ENCODE measurements at regions not wholly inside any gene's neighbourhood (a gene's known extent, or its start where the extent isn't known, plus 50 kb on each side); places are given as distances from the start of the nearest gene placed in this dataset.

DNA sequence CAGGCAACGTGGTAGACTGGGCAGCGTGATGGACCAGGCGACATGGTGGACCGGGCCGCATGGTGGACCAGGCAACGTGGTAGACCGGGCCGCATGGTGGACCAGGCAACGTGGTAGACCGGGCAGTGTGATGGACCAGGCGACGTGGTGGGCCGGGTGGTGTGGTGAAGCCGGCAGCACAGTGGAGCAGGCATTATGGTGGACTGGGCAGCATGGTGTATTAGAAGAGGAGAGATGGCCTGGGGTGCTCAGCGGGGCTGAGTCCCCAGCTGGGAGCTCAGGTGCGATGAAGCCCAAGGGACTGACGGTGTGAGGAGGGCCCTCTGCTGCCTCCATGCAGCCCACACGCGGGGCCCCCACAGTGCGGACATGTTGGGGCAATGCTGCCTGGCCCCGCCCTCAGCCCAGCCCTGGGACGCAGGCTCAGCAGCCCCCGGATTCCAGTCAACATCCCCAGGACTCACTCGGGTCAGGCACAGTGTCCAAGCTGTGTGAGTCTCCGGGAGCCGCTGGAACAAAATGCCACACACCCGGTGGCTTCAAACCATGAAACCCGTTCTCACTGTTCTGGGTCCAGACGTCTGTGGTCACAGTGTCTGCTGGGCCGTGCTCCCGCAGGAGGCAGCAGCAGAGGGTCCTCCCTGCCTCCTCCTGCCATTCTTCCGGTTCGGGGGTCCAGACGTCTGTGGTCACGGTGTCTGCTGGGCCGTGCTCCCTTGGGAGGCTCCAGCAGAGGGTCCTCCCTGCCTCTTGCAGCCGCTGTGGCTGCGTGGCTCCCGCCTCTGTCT, 1084.9 kb downstream of the BRD1 start:
- DNase-seq, result no peak

DNA sequence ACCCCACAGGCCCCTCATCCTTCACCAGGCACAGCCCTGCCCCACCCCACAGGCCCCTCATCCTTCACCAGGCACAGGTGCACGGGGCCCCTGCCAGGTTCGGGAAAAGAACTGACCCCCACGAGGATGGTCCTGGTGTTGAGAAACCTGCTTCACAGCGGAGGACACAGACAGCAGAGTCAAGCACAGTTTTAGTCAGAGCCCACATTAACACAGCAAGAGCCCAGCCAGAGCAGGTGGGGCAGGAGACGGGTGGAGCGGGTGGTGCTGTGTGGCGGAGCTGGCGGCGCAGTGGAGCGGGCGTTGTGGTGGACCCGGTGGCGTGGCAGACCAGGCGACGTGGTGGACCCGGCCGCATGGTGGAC, 1085.5 kb downstream of the BRD1 start:
- DNase-seq, result no peak

DNA sequence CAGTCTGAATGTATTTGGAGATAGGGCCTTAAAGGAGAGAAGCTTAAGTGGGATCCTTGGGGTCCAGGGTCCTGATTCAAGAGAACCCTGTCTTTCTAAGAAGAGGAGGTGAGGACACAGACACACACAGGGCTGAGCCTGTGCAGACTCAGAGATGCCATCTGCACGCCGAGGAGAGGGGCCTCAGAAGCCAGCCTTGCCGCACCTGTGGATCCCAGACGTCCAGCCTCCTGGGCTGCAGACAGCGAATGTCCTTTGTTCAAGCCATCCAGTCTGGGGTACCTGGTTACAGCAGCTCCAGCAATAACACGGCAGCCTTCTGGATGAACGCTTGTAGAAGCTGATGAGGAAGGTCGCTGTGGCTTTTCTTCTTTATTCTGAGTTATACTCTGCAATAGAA, 1086.1 kb downstream of the BRD1 start:
- no peak for DNase-seq

DNA sequence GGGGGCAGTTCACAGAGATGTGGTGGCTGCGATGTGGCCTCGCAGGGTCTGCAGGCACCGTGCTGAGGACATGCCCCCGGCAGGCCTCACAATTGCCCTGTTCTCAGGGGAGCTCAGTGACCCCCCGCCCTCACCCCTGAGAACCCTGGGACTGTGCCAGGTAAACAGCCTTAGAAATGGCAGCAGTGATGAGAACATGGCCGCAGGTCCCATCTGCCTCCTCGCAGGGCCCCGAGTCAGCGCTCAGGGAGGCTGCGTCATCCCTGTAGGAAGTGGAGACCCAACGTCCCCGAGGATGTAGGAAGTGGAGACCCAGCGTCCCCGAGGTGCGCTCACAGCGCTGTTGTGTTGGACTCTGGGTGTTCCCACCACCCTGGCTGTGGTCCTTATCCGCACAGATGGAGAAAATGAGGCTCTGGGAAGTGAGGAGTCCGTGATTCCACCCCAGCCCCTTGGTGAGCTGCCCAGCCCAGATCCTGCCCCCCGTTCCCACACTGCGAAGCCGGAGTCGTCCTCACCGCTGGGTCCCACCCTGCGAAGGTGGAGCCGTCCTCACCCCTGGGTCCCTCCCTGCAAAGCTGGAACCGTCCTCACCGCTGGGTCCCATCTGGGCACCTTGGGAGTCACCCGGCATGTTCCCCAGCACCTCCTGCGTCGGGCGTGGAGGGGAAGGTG, 1086.8 kb downstream of the BRD1 start:
- no peak for DNase-seq

DNA sequence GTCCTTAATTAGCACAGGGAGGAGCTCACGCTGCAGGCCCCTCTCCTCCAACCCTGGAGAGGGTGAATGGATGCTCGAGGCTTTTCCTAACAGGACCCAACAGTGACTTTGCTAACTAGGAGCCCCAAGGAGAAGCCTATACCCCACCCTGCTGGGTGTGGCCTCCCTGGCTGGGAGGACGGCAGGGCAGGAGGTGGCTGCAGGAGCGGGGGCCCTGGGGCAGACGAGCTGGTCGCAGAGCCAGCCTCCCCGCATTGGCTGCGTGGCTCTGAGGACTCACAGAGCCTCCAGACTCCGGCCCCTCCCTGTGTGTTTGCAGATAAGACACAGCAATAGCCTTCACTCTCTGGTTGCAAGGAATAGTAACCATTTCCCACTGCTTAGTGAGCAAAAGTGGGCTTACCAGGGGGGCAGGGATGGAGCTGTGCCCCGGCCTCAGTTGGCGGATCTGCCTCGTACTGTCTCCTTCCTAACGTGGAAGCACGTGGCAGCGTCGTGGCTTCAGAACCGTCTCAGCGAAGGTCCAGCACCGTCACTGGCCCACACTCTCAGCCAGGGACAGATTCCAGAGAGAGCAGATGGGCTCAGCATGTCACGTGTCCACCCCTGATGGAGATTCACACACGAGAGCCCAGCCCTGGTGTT, 1087.5 kb downstream of the BRD1 start:
- no peak for DNase-seq

DNA sequence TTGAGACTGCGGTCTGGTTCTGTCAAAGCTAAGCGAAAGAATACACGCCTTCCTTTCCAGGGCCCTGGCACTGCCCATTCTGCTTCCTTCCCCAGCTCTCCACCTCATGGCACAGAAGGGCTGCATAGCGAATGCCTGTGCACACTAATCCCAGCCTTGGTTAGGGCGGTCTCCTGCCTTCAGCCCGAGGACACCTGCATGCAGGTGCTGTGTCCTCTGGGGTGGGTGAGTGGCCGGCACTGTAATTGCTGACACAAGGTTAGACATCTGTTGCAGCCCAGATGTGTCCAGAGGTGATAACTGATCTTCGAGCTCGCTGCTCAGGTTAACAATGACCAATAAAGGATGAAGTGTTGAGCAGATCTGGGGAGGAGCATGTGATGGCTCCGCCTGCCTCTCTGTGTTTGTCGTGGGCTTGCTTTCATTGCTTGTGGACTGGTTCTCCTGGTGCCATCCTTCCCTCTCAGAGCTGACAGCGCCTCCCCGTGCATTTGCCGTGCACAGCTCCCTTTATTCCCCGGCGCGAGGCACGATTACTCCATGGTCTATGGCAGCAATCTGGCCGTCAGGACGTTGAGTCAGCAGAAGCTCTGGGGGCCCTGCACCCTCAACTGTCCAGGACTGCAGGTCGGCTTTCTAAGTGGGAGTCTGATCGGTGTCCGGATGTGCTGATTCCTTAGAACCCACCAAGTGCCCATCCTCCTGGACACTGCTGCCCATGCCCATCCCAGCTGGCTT, 1088.2 kb downstream of the BRD1 start:
- DNase-seq, result no peak

DNA sequence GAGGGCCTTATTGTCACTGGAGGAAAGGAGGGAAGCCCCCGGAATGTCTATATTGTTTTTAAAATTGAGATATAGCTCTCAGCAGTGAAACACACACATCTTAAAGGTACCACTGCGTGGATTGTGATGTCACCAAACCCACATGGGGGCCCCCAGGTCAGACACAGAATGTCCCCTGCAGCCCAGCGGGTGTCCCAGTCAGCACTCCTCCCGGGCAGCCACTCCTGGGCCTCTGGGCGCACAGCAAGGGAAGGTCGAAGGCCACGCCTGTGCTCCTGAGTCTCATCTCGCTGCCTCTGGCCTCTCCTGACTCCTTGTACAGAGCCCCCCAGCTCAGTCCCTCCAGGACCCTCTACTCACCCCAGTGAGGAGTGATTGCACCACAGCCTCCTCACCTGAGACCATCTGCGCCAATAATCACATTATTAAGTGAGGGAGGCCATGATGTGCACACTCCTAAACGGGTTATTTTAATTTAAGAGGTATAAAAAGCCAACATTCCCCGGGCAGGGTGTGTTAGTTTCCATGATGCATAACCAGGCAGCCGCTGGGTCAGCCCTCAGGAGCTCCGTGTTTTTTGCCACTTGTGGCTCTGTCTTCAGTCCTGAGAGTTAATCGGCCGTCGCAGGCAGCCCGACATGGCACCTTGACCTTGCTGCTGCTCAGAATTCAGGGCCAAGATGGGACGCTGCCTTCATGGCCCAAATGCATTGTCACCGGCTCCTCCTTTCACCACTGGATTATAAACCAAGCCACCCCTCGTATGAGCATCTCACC, 1089.3 kb downstream of the BRD1 start:
- no peak for DNase-seq

DNA sequence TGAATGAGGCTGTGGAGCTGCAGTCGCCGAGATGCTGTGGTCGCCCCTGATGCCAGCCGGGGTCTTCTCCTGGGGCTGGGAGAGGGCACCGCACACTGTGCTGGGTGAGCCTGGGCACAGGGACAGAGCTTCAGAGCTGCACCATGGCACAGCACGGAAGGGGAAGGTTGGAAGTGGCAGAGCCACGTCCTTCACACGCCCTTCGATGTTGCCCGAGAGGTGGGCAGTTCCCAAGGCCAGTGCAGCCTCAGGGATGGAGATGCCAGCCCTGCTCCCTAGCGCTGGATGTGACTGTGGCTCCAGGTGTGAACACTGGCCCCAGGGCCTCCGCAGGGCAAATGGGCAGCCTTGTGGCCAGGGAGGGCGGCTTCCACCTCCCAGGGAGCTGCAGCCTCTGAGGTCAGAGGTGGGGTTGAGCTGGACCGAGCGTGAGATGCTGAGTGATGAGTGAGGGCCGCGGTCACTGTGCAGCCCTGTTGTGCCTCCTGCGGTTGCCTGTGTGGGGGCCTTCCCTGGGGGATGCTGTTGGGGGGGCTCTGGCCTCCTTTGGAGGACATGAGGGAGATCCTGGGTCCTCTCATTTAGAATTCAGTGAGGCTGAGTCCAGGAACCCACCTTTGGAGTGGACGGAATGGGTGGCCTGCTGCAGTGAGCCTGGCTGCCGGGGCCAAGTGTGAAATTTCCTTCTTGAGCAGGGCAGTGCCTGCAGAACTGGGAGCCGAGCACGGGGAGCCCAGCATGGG, 1090.0 kb downstream of the BRD1 start:
- no peak for DNase-seq

DNA sequence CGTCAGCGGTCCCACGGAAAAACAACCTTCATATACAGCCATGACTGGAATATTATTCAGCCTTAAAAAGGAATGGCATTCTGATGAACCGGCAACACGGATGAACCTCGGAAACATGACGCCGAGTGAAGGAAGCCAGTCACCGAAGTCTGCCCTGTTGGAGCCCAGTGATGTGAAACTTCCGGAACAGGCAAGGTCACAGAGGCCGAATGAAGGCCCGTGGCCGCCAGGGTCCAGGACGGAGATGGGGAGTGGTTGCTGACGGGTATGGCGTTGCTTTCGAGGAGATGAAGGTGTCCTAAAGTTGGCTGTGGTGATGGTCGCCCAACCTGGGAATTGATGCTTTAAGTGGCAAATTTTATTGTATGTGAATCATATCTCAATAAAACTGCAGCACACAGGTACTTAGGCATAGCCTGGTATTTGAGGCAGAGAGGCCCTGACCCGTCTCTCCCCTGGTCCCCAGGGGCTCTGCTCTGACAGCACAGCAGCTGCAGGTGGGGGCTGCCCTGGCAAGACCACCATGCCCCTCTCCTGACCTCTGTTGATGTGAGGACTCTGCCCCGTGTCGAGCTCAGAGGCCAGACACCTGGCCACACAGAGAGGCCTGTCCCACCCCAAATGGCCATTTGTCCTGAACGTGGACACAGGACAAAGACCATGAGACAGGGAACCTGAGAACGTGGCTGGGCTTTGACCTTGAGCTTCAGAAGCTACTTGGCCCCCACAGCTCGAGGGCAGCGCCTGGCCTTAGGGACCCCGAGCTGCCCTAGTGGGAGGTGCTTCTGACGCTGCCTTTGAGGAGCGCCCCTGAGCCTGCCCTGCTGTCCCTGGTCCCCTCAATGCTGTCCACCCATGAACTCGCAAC, 1090.8 kb downstream of the BRD1 start:
- DNase-seq, result no peak

DNA sequence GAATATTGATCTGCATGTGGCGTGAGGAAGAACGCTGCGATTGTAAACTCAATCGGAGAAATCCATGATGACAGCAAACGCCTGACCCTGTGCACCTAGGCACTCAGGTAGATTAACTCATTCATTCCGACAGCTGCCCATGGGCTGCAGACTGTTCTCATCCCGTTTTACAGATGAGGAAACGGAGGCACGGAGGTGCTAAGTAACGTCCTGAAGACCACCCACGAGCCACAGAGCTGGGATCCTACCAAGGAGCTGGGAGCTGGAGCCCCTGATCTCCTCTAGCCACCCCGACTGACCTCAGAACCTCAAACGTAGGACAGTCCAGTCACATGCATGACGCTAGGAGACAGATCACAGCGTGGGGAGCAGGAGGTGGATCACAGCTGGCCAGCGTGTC, 1092.7 kb downstream of the BRD1 start:
- DNase-seq, result no peak

DNA sequence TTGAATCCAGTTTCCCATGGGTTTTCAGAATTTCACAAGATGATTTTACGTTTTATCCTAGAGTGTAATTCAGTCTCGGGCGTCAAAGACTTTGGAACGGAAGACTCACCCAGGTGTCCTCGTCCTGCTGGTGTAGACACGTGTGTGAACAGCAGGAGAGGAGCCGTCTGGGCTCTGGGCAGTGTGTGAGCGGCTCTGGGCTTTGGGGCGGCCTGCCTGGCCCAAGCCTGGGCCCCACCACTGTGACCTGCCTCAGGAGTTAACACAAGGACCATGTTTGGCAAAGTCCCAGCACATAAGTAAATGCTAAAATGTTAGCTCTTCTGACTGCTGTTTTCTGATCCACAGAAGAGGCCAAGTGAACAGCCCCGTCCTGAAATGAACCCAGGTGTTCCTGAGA, 1093.3 kb downstream of the BRD1 start:
- no peak for DNase-seq

DNA sequence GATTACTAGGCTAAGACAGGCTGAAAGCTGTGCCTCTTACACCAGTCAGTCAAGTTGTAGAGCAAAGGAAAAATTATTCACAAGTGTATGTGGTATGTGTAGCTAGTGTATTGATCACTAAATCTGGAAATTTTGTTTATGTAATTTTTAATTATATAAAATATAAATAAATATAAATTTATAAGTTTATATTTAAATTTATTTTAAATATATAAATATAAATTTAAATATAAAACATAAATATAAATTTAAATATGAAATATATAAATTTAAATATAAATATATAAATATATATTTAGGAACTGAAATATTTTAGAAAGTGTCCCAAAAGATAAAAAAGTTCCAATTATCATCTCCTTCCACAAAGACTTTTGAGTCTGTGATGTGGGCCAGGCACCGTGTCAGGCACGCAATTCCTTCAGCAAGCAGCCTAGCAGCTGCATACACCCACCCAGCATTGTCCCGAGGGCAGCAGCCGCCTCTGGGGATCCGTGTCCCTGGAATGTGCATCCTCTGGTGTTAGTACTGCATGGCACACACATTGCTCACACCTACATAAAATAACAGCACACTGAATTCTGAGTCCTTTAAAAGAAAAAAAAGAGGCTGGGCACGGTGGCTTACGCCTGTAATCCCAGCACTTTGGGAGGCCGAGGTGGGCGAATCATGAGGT, 1098.0 kb downstream of the BRD1 start:
- DNase-seq, result no peak

DNA sequence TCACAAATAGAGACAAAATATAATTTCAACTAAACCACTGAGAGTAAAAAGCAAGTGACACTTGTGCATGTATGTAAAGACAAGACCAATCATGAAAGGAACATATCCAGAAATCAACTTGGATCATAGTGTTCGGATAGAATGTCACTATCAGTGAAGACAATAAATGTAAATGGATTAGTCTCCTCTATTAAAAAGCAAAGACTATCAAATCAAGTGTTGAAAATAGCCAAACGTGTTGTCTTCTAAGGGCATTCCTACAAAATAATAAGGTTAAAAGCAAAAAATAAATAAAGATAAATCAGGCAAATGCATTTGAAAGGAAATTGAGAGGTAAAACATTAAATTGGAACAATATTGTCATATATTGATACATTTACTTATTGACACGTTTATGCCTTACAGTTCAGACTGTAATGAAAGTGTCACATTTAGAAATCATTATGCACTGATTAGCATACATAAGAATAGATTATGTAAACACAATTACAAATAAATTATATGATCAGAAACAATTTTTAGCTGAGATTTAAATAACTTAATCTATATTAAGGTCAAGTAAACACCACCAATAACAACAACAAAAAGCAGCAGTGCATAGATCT, 1100.1 kb downstream of the BRD1 start:
- DNase-seq, result no peak

DNA sequence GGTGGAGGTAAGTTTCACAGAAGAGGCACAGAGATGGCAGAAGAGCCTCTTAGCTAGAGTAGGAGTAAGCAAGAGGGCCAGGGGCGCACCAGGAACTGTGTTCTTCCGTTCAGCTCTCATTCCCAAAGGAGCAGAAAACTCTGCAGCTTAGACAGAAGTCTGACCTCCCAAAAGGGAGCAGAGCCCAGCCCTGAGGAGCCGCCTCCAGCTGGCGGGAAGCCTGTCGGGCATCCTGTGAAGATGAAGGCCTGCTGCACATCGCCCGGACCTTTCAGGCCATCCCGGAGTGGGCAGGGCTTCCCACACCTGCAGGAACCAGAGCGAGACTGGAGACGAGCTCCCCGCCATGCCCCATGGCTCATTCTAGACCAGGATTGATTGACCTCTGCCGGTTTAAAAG, 1102.8 kb downstream of the BRD1 start:
- no peak for DNase-seq

DNA sequence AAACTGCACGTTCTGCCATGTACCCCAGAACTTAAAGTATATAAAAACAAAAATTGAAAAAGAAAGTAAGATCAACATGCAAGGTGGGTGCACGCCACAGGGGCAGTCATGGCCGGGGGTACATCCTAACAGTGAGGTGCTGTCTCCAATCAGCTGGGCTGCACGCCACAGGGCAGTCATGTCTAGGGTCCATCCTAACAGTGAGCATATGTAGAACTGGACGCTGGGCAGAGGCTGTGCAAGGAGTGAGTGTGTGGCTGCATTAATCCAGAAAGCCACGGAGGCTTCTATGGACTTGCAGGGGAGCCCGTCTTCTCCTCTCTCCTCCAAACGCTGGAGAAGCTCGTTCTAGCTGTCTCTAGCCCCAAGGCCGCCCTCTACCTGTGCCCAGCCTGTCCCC, 1105.0 kb downstream of the BRD1 start:
- no peak for DNase-seq

DNA sequence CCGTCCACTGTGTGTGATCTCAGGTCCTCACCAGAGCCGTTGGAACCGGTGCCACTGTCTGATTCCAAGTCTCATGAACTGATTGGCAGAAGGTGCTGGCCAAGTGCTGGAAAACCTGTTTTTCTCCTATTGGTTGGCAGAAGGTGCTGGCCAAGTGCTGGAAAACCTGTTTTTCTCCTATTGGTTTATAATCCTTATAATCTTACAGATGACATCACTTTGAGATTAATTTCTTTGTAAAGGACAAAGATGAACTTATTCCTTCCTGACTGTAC, 1106.3 kb downstream of the BRD1 start:
- DNase-seq, result no peak

DNA sequence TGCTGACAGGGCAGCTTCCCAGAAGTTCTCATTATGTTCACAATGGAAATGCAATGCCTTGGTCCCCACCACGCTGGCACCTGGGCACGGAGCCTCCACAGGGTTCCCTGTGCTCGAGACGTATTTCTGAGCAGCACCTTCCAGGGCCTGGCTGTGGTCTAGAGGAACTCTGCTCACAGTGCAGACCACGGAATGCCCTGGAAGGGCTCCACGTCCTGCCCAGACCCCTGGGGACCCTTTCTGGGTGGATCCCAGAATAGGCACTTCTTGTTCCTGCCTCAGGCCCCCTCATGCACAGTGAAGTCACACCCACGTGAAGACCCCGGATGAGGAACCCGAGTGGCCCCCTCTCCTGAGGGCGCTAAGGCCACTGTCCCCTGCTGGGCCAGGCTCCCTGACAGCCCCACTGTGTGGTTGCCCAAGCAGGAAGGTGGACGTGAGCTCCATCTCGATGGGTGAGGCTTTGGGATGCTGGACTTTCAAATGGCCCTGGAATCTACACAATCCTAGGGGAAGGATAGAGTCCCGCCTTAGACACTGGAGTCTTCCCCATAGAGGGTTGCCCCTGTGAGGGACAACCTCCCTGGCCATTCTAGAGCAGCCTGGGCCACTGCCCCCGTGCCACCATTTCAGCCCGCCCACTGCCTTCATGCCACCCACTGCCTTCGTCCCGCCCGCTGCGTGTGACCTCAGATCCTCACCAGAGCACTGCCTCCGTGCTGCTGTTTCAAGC, 1106.8 kb downstream of the BRD1 start:
- DNase-seq, result no peak

DNA sequence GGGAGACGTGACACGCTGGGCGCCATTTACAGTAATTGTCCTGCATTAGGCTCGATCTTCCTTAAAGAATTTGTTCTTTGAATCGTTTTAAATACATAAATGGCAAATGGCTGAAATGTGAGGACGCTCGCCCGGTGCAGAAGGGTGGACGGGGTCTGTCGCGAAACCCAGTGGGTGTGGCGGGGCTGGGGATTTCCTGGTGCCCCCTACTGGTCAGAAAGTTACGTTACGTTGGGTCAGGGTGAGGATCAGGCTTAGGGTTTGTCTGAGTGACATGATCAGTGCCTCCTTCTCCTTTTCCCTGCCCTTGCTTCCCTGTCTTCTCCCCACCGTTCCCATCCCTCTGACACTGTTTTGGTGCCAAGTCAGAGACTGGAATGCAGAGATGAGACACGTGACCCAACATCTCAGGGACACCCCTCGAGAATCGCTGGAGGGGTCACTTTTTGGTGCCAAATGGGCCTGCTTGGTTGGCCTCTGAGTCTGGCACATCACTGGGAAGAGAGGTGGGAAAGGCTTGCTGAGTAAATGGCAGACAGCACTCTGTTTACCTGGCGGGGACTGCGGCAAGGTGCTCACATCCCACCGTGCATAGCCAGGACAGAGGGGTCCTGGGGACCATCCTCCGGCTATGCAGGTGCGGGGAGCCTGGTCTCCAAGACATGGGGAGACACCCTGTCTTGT, 1107.6 kb downstream of the BRD1 start:
- no peak for DNase-seq

Data from 8988T (cell line).